Right lobe of liver (tissue), 6 donors: ENCODE measurements at regions not wholly inside any gene's neighbourhood (a gene's known extent, or its start where the extent isn't known, plus 50 kb on each side); places are given as distances from the start of the nearest gene placed in this dataset.

Experiments
- ATAC-seq, 4 donors: fragments of 200-7000 bp; cut with Tn5 transposase; one replicate each; pipeline ENCODE4 v1.9.1; 2020; ENCODE audit warnings: mild to moderate bottlenecking in 4 of 4, moderate library complexity in 4 of 4
- DNase-seq, 3 donors: peaks; one replicate each; pipeline ENCODE4 v3.0.0-alpha.2; 2020
- H3K27ac ChIP-seq, 3 donors: fragments of 200-600 bp; one replicate each; pipeline ENCODE4 v1.8.0; 2022
- H3K27me3 ChIP-seq, 2 donors: fragments of 200-600 bp; one replicate each; pipeline ENCODE4 v1.8.0; 2022
- H3K36me3 ChIP-seq, 4 donors: fragments of 200-600 bp; sonication (generic) in 1 of 4; one replicate each; pipeline versions ENCODE4 v1.5.1 to v1.8.0; 2017 to 2022; ENCODE audit warnings: control low read depth in 1 of 4
- H3K4me1 ChIP-seq, 4 donors: fragments of 200-600 bp; sonication (generic) in 1 of 4; one replicate each; pipeline versions ENCODE4 v1.5.1 to v1.8.0; 2017 to 2022; ENCODE audit warnings: control low read depth in 1 of 4
- H3K4me3 ChIP-seq, 3 donors: fragments of 200-600 bp; one replicate each; pipeline ENCODE4 v1.8.0; 2022
- H3K9me3 ChIP-seq, 4 donors: fragments of 200-600 bp; sonication (generic) in 1 of 4; one replicate each; pipeline versions ENCODE4 v1.5.1 to v1.8.0; 2017 to 2022; ENCODE audit warnings: control low read depth in 1 of 4
- POLR2A ChIP-seq: fragments of 450-650 bp; IDR thresholded peaks from one replicate; pipeline ENCODE4 v1.6.1; 2017; ENCODE audit warnings: antibody characterized with exemption, mild to moderate bottlenecking
- WGBS: methylation state at CpG from one replicate; pipeline ENCODE4 v1.1.6; 2018; ENCODE audit warnings: low coverage, low lambda C conversion rate; ENCODE audit not compliant: insufficient coverage; ENCODE audit errors: missing lambda C conversion rate; 5-methylcytosine and 5-hydroxymethylcytosine counted together
- intact Hi-C, 2 donors: fragments of 100-400 bp; cut with DNase I; formaldehyde crosslinking; loops; one replicate each; pipeline versions ENCODE4 v1.11.2 to v1.14.1; 2022
- TF ChIP-seq, protein P1 (sequence below), 4 donors: fragments of 200-600 bp in 3 of 4; fragments of 450-650 bp in 1 of 4; IDR thresholded peaks; one replicate each; pipeline versions ENCODE4 v1.5.1 to v1.8.0; 2016 to 2022; ENCODE audit warnings: antibody characterized with exemption in 4 of 4, mild to moderate bottlenecking in 2 of 4
- donor health status: DM: no; HTN: yes; CAD: no.
- donor health status: DM: no; HTN: no; CAD: no.
- donor health status: DM: no; HTN: no; CAD: no.
- donor health status: DM: no; HTN: yes; CAD: no.
- donor health status: DM: no; HTN: yes; CAD: no.

DNA sequence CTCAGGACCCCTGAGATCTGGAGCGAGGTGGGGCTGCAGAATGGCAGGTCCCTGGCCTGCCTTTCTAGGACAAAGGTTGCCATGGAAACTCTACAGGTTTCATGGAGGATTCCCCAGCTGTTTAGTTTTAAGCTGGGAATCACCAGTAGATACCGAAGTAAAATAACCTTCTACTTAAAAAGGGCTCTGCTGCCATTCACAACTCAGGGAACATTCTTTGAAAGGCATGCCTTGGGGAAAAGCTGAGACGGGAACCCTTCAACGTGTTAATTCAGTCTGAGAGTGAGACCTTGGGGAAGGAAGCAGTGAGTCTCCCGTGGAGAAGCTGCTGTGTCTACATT lies 493.3 kb downstream of the BRD1 start:
- ATAC-seq: no peak
- no peaks in the 10 kb centered on the region for H3K4me1 ChIP-seq
- no peaks in the 10 kb centered on the region for H3K27me3 ChIP-seq
- intact Hi-C loops: no loop called here
- no peak for DNase-seq
- no peak overlapping the region for H3K4me3 ChIP-seq
- H3K36me3 ChIP-seq: no peaks in the 10 kb centered on the region
- no peak for TF ChIP-seq POLR2A
- TF ChIP-seq, protein P1, sequence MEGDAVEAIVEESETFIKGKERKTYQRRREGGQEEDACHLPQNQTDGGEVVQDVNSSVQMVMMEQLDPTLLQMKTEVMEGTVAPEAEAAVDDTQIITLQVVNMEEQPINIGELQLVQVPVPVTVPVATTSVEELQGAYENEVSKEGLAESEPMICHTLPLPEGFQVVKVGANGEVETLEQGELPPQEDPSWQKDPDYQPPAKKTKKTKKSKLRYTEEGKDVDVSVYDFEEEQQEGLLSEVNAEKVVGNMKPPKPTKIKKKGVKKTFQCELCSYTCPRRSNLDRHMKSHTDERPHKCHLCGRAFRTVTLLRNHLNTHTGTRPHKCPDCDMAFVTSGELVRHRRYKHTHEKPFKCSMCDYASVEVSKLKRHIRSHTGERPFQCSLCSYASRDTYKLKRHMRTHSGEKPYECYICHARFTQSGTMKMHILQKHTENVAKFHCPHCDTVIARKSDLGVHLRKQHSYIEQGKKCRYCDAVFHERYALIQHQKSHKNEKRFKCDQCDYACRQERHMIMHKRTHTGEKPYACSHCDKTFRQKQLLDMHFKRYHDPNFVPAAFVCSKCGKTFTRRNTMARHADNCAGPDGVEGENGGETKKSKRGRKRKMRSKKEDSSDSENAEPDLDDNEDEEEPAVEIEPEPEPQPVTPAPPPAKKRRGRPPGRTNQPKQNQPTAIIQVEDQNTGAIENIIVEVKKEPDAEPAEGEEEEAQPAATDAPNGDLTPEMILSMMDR (IDR thresholded peaks at IDR 0.05): no peak
- no peaks in the 10 kb centered on the region for H3K9me3 ChIP-seq
- no peak overlapping the region for H3K27ac ChIP-seq
- WGBS: 22% methylated on average over 4 of the region's 5 CpGs

DNA sequence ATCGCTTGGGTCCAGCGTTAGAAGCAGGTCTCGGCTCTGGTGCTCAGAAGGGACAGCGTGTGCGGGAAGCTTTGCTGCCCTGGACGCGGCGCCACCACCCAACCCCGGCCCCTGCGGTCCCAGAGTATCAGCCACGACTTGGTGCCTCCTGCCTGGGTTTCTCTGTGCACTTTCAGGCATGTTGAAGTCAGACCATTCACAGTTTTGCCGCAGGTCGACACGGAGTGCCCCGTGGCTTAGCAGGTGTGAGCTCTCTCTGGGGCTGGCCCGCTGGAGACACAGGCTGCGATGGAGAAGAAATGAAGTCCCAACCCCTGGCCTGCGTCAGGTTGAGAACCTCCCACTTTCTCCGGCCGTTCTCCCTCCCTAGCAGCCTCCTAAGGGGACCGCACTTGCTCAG lies 494.5 kb downstream of the BRD1 start:
- H3K27me3 ChIP-seq: no peaks in the 10 kb centered on the region
- H3K4me3 ChIP-seq: no peak overlapping the region
- TF ChIP-seq, protein P1 (IDR thresholded peaks at IDR 0.05): no peak
- no peak for TF ChIP-seq POLR2A
- H3K36me3 ChIP-seq: no peaks in the 10 kb centered on the region
- no peaks in the 10 kb centered on the region for H3K9me3 ChIP-seq
- no peaks in the 10 kb centered on the region for H3K4me1 ChIP-seq
- H3K27ac ChIP-seq: no peak overlapping the region
- DNase-seq: no peak
- 48% methylated on average over 4 of the region's 21 CpGs for WGBS
- intact Hi-C loops: no loop called here
- ATAC-seq: no peak

DNA sequence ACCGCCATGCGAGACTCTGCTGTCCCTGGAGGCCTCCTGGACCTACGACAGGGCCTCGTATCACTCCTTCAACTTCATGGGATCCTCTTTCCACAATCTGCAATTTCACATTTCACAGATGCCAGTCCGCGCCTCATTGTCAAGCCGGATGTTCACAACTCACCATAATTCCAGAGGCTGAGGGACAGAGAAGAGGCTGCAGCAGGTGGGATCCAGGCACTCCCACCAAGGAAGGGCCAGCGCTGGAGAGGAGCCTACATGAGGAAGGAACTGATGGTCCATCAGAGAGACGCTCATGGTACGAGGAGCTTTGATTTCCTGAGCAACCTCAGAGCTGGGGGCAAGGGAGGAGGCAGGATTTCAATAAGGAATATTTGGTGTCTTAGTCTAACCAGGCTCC lies 495.0 kb downstream of the BRD1 start:
- H3K4me1 ChIP-seq: no peaks in the 10 kb centered on the region
- H3K9me3 ChIP-seq: no peaks in the 10 kb centered on the region
- TF ChIP-seq POLR2A: no peak
- TF ChIP-seq, protein P1 (IDR thresholded peaks at IDR 0.05): no peak
- intact Hi-C loops: no loop called here
- ATAC-seq (no peak), DNase-seq (no peak)
- H3K27me3 ChIP-seq: no peaks in the 10 kb centered on the region
- H3K27ac ChIP-seq: no peak overlapping the region
- H3K4me3 ChIP-seq: no peak overlapping the region
- H3K36me3 ChIP-seq: no peaks in the 10 kb centered on the region
- whole genome bisulfite sequencing: 57% methylated on average over 5 of the region's 10 CpGs

DNA sequence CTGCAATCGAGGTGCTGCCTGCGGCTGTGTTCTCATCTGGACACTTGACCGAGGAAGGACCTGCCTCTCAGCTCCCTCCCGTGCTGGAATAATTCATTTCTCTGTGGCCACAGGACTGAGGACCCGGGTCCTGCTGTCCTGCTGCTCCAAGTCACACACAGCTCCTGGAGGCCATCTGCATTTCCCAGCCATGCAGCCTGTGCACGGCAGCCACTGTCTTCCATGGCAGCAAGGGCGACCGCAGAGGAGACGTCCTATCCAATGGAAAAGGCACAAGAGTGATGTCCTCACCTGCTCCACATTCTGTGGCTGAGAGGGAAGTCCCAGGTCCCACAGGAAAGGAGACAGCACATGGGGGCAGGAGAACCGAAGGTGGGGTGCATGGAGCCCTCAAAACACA lies 495.8 kb downstream of the BRD1 start:
- DNase-seq: peak in 1 of 3 donors; percentile 22
- TF ChIP-seq, protein P1 (IDR thresholded peaks at IDR 0.05): no peak
- no peak for TF ChIP-seq POLR2A
- no peaks in the 10 kb centered on the region for H3K9me3 ChIP-seq
- H3K27me3 ChIP-seq: no peaks in the 10 kb centered on the region
- no peak overlapping the region for H3K4me3 ChIP-seq
- intact Hi-C loops: no loop called here
- H3K27ac ChIP-seq: no peak overlapping the region
- H3K36me3 ChIP-seq: no peaks in the 10 kb centered on the region
- no peak for ATAC-seq
- 45% methylated on average over 2 of the region's 10 CpGs for WGBS
- no peaks in the 10 kb centered on the region for H3K4me1 ChIP-seq

DNA sequence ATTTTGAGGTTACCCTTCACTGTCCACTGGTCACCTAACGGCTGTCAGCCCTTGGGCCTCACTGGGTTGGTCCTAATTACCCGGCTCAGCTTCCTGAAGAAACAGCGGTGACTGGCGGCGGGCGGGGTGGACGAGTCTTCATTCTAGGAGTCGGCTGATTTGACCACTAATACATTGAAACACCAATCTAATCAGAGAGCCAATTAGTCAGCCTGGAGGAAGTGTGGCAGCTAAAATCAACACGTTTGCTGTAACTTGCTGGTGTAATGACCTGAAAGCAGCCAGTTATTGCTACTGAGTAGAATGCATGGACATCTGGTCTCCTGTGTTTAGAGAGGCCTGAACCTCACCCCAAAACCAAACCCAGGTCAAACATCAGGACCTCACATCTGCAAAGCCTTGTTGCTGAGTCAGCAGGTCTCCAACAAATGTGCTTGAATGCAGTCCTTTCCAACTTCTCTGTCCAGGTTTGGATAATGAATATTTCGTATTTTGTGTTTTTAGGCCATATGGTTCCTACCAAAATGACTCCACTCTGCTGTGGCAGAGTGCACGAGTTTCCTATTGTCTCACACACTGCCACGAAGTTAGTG lies 496.4 kb downstream of the BRD1 start:
- Histone ChIP-seq H3K36me3 (no peaks in the 10 kb centered on the region), H3K4me3 (no peak overlapping the region), H3K27ac (no peak overlapping the region), H3K4me1 (no peaks in the 10 kb centered on the region), H3K9me3 (no peaks in the 10 kb centered on the region), H3K27me3 (no peaks in the 10 kb centered on the region)
- DNase-seq (peak in 1 of 3 donors; percentile 31), ATAC-seq (no peak)
- no peak for TF ChIP-seq POLR2A
- TF ChIP-seq, protein P1 (IDR thresholded peaks at IDR 0.05): no peak
- intact Hi-C loops: no loop called here
- 49% methylated on average over 6 of the region's 12 CpGs for WGBS
